Fibroblast of skin of right biceps (primary cell): ENCODE measurements at regions not wholly inside any gene's neighbourhood (a gene's known extent, or its start where the extent isn't known, plus 50 kb on each side); places are given as distances from the start of the nearest gene placed in this dataset.
A peak's percentile ranks its signal among the peaks of the same experiment; 100 is the strongest.
"Not testable (repeated sequence)": the region's sequence is repeated elsewhere in the genome, so short reads cannot be mapped to it uniquely, and the experiment has no call there.

Source experiments
- DNase-seq: peaks from one replicate; pipeline ENCODE4 v3.0.0-alpha.2; 2013

DNA sequence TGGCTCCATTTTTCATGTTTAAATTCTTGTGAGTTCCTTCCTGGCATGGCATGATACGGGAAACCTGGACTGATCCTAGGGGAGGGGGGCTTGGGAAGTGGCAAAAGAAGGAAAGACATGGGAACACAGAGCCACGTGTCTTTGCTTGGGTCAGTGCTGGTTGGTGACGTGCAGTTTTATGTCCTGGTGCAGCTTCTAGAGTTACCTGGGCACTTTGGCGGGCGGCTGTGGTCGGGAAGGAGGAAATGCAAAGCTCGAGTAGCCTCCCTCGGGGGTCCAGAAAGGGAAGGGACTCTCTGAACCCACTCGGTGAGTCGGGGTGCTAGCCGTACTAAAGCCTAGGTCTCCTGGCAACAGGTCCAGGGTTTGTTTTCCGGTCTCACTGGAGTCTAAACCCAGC is 94.6 kb downstream of the APOB start:
- DNase-seq = no peak

DNA sequence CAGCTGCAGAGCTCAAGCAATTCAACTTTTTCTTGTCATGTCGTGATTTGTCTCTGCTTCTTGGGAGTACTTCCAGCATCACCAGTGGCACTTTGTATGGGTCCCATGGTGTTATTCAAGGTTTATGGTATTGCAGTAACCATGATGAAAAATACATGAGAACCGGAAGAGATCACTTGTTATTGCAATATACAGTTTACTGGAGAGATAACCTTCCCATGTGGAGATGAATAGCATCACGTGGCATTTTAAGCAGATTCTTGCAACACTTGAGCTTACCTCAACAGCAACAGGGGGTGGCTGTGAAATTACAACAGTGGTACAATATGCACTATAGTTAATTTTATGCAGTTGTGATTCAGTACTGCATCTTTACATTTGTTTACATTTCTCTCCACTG is 97.4 kb downstream of the APOB start:
- no peak for DNase-seq

DNA sequence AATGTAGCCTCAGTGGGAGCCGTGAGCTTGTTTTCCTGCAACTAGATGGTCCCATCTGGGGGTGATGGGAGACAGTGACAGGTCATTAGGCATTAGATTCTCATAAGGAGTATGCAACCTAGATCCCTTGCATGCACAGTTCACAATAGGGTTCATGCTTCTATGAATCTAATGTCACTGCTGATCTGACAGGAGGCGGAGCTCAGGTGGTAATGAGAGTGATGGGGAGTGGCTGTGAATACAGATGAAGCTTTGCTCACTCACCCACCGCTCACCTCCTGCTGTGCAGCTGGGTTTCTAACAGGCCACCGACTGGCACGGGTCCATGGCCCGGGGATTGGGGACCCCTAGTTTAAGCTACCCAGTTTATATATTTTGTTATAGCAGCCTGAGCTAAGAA is 100.2 kb downstream of the APOB start:
- not testable (repeated sequence) for DNase-seq

DNA sequence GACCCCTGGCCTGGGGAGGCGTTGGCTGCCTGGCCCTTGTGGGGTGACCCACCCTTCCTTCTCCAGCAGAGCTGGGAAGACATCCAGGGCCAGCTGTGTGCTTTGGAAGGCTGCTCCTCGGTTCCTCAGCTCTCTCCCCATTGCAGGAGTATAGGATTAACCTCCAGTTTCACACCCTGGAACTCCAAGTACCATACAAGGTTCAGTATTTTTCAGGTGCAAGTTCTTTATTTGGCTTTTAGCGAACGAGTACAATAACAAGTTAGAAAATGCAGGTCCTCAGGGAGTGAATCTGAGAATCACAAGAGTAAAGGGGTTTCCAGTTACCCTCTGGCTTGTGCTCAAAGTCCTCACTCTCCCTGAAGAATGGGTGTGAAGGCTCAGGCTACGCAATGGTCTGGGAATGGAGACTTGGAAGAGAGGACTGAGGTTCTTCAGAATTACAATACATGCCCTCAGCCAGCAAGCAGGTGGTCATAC is 101.2 kb downstream of the APOB start:
- no peak for DNase-seq

DNA sequence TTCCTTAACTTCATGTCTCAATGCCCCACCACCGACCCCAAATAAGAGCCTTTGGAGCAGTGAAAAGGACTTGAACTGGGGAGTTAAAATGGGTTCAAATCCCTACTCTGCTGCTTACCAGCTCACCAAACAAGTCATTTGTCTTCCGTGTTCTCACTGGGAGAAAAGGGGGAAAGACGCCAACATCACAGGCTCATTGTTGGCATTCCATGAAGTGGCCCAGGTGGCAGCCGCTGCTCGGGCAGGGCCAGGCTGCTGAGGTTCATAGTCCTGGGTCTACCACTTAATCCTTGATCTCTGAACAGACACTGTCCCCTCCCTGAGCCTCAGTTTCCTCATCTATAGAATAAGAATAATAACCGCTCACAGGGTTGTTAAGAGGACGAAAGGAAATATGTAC is 103.0 kb downstream of the APOB start:
- DNase-seq = no peak

DNA sequence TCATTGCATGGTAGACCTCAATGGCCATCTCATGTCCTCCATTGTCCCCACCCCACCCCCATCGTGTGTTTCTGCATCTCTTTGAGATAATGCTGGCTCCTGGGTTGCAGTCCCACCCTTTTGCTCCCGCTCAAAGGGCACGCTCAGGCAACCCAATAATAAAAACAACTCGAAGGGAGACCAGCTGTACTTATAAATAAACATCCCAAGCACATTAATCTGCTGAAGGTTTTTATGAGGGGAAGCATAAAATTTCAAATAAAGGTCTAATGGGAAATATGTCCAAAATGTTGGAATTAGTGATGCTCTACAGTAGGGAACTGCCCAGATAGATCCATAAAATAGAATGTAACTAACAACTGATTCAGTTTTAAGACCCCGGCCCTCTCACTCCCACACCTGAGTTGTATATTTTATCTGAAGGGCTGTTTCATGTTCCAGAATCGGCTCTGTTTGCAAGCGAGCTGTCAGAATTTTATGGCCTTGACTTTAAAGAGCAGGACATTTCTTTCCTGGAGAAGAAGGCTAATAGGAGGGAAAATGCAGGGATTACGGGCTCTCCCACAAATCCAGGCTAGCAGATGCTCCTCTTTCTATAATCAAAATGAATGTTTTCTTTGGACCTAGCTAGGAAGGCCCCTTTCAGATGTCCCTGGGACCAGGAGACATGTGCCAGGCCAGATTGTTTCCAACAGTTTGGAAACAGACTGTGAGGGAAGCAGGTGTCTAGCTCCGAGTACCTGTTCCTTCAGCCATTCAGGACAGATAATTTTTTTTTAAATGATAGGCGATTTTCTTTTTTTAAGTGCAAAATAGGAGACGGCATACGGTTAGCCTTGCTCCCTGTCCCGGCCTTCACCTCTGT is 103.7 kb downstream of the APOB start:
- no peak for DNase-seq

DNA sequence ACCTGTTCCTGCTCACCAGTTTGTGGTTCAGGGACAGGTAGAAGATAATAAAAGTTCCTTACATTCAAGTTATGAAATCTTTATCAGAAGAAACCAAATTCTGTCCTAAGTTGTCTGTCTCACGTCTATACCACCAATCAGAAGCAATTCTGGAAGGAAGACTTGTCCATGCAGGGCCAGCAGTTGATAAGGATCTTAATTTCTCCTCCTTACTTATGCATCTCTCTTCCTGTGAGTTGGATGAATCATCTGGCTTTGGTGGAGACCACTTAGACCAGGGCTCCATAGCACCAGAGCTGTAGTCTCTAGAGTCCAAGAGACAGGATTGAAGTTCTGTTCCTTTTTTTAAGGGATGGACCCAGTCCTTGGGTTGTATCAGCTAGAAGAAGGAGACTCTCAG is 106.5 kb downstream of the APOB start:
- DNase-seq = no peak

DNA sequence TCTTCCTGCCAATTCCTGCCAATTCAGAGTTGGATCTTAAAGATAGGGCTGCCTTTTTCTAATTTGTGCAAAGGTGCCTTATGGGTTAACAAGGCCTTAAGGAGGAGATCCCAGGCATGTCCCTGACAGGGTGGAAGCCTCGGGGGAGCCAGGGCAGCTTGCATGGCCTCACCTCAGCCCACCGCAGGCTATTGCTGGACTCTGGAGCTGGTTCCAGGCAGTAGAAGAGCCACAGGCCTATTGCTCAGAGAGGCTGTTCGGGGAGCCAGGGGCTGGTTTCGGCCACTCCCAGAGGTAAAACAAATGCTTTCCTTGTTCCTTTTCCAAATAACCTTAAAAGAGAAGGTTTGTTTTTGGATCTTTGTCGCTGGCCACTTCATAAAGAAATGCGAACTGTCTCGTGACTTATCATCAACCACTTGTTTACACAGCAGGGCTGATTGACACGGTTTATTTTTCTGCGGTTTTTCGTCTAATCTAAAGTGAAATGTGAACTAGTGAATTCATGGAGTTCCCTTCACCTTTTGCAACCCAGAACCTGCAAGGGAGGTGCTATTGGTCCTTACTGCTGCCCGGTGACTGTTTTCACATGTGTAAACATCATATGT is 108.6 kb downstream of the APOB start:
- no peak for DNase-seq

DNA sequence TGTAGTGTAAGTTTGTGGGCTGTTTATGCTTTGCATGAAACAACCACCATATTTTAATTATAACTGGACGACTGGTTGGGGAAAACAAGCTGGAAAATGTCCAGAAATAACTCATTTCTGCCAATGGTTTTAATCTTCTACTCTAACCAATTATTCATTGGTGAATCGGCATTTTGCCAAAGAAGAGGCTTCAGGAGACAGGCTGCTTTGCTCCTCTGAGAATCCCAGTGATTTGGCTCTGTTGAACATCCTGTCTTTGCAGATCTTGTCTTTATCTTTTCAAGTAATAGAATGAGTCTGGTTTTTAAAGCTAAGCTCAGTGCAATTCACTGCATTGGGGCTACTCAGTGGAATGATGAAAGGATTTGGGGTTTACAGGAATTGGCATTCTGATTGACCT is 109.6 kb downstream of the APOB start:
- peak; percentile 9 for DNase-seq

DNA sequence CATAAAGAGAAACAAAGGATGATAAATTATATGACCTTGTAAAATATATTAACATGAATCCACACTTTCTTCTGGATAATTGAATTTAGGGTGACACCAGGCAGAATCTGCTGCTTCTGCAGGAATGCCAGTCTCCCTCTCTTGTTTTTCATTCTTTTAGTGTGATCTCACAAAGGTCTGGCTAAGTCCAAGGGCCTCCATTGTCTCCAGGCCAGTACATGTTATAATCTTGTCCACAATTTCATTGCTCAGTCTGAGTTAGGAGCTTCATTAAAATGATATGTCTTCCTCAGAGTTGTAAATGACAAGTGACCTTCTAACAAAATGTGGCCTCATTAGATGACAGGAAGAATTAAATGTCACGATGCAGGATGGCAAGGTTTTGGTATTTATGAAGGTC is 110.2 kb downstream of the APOB start:
- DNase-seq = no peak

DNA sequence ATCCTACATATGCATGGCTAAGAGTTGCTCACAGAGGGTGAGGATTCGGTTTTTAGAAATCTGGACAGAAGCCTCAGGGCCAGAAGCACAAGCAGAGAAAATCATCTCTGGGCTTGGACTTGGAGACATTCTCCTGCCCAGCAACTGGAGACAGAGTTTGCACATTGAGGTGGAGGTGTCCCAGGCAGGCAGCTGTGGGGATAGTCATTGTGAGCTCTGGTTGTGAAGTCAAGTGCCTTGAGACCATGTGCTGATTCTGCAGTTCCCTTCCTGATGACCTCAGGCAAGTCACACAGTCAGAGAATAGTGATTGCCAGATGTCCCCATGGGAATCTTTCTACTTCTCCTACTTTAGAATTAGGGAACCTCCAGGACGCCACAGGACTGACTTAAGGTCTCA is 108.4 kb upstream of the LDAH start:
- DNase-seq = no peak

DNA sequence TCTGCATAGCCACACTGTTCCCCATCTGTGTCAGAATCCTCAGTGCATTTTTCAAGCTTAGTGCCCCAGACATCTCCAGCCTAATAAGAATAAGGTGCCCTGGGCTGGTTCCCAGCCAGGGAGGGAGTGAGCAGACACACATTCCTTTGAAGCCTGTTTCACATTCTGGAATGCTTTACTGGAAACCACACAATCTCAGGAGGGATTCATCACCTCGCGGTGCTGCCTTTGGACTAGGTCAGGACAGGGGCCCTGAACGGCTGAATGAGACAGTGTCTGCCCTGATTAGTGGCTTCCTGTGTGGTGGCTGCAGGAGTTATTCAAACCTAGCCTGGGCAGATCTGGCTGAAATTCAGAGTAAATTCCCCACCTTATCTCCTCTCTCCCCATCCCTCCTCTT is 108.0 kb upstream of the LDAH start:
- DNase-seq = peak; percentile 84

DNA sequence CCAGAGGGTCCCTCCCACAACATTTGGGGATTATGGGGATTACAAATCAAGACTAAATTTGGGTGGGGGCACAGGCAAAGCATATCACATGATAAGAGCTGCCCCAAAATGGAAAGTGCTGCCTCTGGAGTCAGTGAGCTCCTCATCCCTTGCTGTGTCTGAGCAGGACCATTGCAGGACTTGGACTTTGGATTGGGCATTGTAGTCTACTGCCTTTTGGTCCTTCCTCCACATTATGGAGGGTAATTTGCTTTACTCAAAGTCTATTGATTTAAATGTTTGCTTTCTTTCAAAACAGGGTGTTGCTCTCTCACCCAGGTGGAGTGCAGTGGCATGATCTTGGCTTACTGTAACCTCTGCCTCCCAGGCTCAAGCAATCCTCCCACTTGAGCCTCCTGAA is 106.8 kb upstream of the LDAH start:
- DNase-seq = no peak

DNA sequence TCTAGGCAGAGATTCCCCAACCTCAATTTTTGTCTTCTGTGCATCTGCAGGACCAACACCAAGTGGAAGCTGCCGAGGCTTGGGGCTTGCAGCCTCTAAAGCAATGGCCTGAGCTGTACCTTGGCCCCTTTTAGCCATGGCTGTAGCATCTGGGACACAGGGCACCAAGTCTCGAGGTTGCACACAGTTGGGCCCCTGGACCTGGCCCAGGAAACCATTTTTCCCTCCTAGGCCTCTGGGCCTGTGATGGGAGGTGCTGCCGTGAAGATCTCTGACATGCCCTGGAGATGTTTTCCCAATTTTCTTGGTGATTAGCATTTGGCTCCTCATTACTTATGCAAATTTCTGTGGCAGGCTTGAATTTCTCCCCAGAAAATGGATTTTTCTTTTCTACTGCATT is 105.7 kb upstream of the LDAH start:
- DNase-seq = no peak

DNA sequence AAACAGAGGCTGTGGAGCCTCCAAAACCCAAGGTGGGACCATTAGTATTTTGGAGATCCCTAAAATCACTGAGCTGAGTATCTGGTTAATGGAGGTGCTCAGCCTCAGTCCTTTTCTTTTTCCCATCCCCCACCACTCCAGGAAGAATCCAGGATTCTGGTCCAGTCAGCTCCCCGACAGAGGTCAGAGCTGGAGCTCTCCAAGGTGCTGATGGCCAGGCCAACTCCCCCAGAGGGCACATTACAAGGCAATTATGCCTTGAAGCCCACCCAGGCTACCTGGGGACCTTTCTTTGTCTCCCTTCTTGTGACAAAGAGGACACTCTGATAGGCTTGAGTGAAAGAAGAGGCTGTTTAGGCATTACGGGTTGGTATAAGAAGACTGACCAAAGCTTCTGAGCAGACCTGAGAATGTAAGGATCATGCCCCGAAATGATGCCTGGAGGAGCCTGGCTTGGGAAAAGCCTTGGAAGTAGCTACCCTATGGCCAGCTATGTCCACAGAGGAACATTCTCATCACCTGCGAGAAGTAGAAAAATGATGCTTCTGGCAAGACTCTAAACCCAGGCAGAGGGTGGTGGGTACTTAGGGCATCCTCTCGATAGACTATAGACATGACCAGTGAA is 102.5 kb upstream of the LDAH start:
- DNase-seq = no peak

DNA sequence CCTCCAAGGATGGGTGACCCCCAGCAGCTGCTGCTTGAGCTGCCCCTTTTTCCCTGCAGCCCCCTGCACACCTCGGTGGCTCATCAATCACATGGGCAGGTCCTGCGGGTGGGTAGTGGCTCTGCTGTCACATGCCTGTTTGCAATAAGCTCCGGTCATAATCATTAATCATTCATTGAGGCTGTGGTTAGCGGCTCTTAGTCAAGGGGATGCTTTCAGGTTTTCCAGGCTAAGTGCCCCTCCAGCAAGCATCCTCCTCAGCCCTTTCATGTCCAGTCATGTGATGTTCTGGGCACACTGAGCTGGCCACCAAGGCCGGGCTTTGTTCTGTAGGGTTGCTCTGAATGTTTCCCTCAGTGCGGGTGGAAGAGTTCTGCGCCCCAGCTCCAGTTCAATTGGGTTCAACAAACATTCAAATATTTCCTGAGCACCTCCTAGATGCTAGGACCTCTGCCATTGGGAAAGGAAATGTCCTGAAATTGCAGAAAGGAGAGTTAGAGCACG is 96.4 kb upstream of the LDAH start:
- no peak for DNase-seq

DNA sequence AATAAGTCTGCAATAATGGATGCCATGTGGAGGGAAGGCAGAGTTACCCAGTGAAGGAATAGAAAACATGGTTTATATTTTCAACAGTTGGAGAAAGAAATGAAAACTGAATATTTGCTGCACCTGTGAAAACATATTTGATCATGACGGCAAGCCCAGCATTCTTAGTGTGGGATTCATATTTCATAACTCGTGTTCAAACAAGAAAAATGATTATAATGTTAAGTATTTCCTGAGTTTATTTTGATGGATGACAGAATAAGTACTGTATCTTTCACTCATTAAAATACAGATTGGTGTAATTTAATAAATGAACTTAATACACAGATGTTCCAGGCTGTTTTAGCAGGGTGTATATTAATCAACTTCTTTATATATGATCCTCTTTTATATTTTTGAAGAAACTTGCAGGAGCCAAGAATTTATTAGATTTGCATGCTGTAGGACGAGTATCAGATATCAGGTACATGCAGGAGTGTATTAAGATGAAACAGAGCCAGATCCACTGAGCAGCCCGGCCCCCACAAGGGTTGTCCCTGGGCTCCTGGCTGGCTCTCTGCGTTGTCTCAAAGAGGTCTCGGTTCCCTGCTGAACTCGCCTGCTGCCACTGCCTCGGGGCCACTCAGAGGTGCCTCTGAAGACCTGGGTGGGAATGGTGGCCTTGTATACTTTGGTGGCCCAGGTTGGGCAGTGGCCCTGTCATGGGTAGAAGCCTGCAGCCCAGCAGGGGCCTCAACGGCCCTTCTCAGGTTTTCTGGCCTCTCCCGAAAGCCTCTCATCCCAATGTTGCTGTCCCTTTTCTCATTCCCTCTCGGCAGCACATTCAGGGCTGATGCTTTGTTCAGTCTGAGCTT is 95.0 kb upstream of the LDAH start:
- peak; percentile 13 for DNase-seq

DNA sequence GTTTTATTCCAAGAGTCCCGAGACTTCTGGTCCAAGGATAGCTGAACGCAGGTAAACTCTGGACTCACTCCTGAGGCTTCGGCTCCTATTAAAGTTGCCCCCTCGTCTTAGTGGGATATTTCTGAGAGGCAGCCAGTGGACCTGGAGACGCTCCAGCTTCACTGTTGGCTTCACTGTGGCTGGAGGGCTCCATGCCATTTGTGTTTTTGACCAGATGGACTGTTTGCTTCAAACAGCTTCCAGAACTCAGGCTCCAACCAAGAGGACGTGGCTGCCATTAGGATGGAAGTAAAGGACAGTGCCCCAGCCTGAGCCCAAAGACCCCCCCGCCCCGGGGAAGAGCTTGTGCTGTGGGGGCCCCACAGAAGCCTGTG is 94.4 kb upstream of the LDAH start:
- no peak for DNase-seq

DNA sequence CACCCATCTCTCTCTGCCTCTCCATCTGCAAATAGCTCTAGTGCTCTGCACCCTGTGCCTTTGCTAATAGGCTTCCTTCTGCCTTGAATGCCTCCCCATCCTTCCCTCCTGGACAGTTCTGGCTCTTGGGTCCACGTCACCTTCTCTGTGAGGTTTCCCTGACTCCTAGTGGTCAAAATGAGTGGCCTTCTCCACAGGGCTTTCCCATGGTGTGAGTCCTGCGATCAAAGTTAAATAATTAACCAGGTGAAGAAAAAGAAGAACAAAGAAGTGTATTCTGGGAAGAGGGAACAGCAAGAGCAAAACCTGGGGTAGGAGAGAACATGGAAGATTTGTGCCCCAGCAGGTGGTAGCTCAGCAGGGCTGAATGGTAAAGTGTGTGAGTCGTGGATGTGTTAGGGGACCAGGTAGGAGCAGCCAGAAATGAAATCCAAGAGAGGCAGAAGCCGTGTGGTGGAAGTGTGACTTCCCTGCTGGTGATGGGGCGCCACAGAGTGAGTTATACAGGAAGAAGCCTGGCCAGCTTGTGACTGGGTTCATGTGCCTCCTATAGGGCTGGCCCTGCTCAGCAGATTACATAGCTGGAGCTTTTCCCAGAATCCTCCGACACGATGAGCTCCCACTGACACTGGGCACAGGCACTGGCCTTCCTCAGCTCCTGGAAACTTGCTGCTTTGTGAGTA is 93.8 kb upstream of the LDAH start:
- no peak for DNase-seq

DNA sequence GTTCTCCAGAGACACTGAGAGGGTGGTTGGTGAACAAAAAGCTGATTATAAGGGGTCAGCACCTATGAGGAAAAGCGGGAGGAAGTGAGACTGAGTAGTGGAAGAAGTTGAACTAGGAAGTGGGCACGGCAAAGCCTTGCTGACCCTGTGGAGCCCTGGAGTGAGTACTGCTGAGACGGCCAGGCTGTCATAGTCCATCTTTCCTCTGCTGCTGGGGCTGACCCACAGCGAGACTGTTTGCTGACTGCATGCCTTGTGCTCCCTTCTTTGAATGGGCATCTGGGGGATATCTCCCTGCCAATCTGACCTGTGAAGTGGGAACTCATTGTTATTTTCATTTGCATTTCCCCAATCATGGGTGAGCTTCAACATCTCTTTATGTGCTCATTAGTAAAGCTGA is 92.4 kb upstream of the LDAH start:
- no peak for DNase-seq

DNA sequence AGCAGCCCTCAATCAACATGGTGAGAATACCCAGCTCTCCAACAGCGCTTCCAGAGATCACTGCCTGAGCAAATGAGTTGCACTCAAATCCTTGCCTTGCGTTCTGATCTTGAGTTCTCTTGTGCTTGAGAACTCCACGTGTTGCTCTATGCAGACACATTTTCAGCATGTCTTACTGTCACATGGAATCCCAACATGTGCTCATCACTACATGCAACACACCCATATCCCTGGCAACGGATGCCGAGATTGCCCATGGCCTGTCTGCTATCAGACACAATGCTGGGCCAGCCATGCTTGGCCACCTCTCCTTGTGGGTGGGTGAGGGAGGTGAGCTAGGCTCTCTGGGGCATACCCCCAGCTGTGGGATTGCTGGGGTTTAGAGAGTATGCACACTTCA is 91.9 kb upstream of the LDAH start:
- DNase-seq = no peak

DNA sequence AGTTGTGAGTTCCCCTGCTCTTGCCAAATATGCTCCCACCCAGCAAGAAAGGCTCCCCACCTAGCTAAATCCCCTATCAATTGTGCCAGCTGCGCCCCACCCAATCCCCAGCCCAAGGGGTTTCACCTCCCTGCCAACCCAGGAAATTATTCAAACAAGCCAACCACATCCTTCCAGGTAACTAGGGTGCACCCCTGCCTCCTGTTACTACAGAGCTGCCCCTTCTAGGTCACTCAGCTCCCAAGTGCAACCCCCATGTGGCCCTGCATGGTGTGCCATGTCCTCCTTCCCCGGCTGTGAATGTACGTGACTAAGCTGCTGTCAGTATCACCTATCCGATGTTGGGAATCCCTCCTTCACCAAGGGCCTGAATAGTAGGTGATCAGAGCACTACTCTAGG is 91.2 kb upstream of the LDAH start:
- no peak for DNase-seq

DNA sequence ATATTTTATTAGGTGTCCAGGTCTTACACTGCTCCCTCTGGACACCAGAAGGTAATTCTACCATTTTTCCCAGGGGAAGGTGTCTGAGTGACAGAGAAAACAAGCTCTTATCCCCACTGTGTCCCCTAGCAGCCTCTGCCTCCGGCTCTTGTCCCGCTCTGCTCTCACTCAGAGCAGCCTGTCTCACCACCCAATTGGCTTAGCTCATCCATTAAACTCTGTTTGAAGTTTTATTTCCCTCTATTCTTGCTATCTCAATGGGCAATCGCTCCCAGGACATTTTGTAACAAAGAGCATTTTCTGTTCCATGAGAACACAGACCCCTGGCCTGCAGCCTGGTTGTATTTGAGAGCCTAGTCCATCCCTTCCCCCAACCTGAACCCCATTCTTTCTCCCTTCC is 90.6 kb upstream of the LDAH start:
- no peak for DNase-seq
